Suprapubic skin (tissue), 4 donors: ENCODE measurements at regions not wholly inside any gene's neighbourhood (a gene's known extent, or its start where the extent isn't known, plus 50 kb on each side); places are given as distances from the start of the nearest gene placed in this dataset.

Source experiments
- POLR2A ChIP-seq, 2 donors: fragments of 450-650 bp; IDR thresholded peaks; one replicate each; pipeline ENCODE4 v1.6.1; 2017; ENCODE audit warnings: antibody characterized with exemption in 2 of 2, mild to moderate bottlenecking in 2 of 2, moderate library complexity in 2 of 2
- POLR2AphosphoS5 ChIP-seq, 3 donors: sonication (generic); formaldehyde crosslinking; IDR thresholded peaks; one replicate each; pipeline ENCODE4 v1.6.1; 2017; ENCODE audit warnings: antibody characterized with exemption in 3 of 3

GRCh38 chr5:61949054-61949678, 356.8 kb upstream of the KIF2A start:
- no peak for TF ChIP-seq POLR2AphosphoS5 (IDR thresholded peaks at IDR 0.05)
- TF ChIP-seq POLR2A (IDR thresholded peaks at IDR 0.05): no peak
